ENCODE measurements at regions not wholly inside any gene's neighbourhood (a gene's known extent, or its start where the extent isn't known, plus 50 kb on each side); places are given as distances from the start of the nearest gene placed in this dataset.
"Not testable (repeated sequence)": the region's sequence is repeated elsewhere in the genome, so short reads cannot be mapped to it uniquely, and the experiment has no call there.

GRCh38 chr7:29679963-29680362 lies 116.3 kb downstream of the PRR15 start:
- H3K36me3 ChIP-seq (ENCODE audit: insufficient read depth in 1 of 2, low read depth in 1 of 2); DNase-seq; H3K4me1 ChIP-seq; H3K27ac ChIP-seq; ATAC-seq; H3K27me3 ChIP-seq (ENCODE audit: insufficient read depth in 3 of 3, low read length in 2 of 3); H3K4me3 ChIP-seq; intact Hi-C loops (cut with DNase I); H3K9me3 ChIP-seq: not testable (repeated sequence)
- 84 to 93% (median 92%) methylated on average over 2 of the region's 2 CpGs for WGBS, 3 donors

- H3K4me1 ChIP-seq; H3K27ac ChIP-seq; ATAC-seq; H3K9me3 ChIP-seq; H3K27me3 ChIP-seq (ENCODE audit: insufficient read depth in 3 of 3, low read length in 2 of 3); intact Hi-C loops (cut with DNase I); H3K4me3 ChIP-seq; H3K36me3 ChIP-seq (ENCODE audit: insufficient read depth in 1 of 2, low read depth in 1 of 2); DNase-seq: not testable (repeated sequence)
- 84 to 97% (median 93%) methylated on average over 2 of the region's 2 CpGs for WGBS, 3 donors
These were observed 117.0 kb downstream of the PRR15 start for GRCh38 chr7:29680601-29681000.

- intact Hi-C loops (cut with DNase I); DNase-seq; H3K36me3 ChIP-seq (ENCODE audit: insufficient read depth in 1 of 2, low read depth in 1 of 2); H3K9me3 ChIP-seq; H3K27me3 ChIP-seq (ENCODE audit: insufficient read depth in 3 of 3, low read length in 2 of 3); H3K4me1 ChIP-seq: not testable (repeated sequence)
- WGBS, 3 donors = 1 to 2% (median 1%) methylated on average over 18 to 30 of the region's 34 CpGs
- peak; percentile 55 to 67 (median 62) for ATAC-seq
- peak overlapping the region; percentile 73 for H3K4me3 ChIP-seq
- peak overlapping the region; percentile 93 for H3K27ac ChIP-seq
These were observed 120.6 kb downstream of the PRR15 start for GRCh38 chr7:29684151-29684786.

GRCh38 chr7:29684787-29685650 lies 121.3 kb upstream of the WIPF3 start:
- no peak for TF ChIP-seq CTCF (IDR thresholded peaks at IDR 0.05)
- peak; percentile 85 to 91 for DNase-seq
- H3K36me3 ChIP-seq (ENCODE audit: insufficient read depth in 1 of 2, low read depth in 1 of 2) = no peaks in the 10 kb centered on the region
- intact Hi-C loops (cut with DNase I) = no loop called here
- H3K27me3 ChIP-seq (ENCODE audit: insufficient read depth in 3 of 3, low read length in 2 of 3) = no peaks in the 10 kb centered on the region
- H3K4me1 ChIP-seq = peaks cover 4% of the 10 kb centered on the region
- H3K27ac ChIP-seq = peak overlapping the region; percentile 93
- peak overlapping the region; percentile 73 for H3K4me3 ChIP-seq
- peak; percentile 92 to 95 (median 94) for ATAC-seq
- WGBS, 3 donors = 0 to 1% (median 0%) methylated on average over 48 to 114 of the region's 114 CpGs
- no peaks in the 10 kb centered on the region for H3K9me3 ChIP-seq

- H3K4me1 ChIP-seq; H3K9me3 ChIP-seq; H3K27me3 ChIP-seq (ENCODE audit: insufficient read depth in 3 of 3, low read length in 2 of 3); ATAC-seq; DNase-seq; H3K36me3 ChIP-seq (ENCODE audit: insufficient read depth in 1 of 2, low read depth in 1 of 2); intact Hi-C loops (cut with DNase I): not testable (repeated sequence)
- WGBS, 3 donors = 3 to 7% (median 3%) methylated on average over 14 to 21 of the region's 21 CpGs
- Histone ChIP-seq H3K4me3 (peak overlapping the region; percentile 73), H3K27ac (peak overlapping the region; percentile 93)
These were observed 120.5 kb upstream of the WIPF3 start for GRCh38 chr7:29685651-29686271.

- WGBS, 3 donors = 78 to 92% (median 87%) methylated on average over 4 of the region's 4 CpGs
- H3K27me3 ChIP-seq (ENCODE audit: insufficient read depth in 3 of 3, low read length in 2 of 3); H3K4me3 ChIP-seq; H3K36me3 ChIP-seq (ENCODE audit: insufficient read depth in 1 of 2, low read depth in 1 of 2); H3K27ac ChIP-seq; intact Hi-C loops (cut with DNase I); H3K9me3 ChIP-seq; ATAC-seq; DNase-seq; H3K4me1 ChIP-seq: not testable (repeated sequence)
These were observed 115.8 kb upstream of the WIPF3 start for GRCh38 chr7:29690510-29690909.

- H3K4me3 ChIP-seq; H3K4me1 ChIP-seq; ATAC-seq; H3K27me3 ChIP-seq (ENCODE audit: insufficient read depth in 3 of 3, low read length in 2 of 3); intact Hi-C loops (cut with DNase I); H3K27ac ChIP-seq; H3K36me3 ChIP-seq (ENCODE audit: insufficient read depth in 1 of 2, low read depth in 1 of 2); DNase-seq; H3K9me3 ChIP-seq: not testable (repeated sequence)
- 51 to 55% (median 54%) methylated on average over 5 of the region's 5 CpGs for WGBS, 3 donors
These were observed 109.9 kb upstream of the WIPF3 start for GRCh38 chr7:29696402-29696801.

- 90 to 94% (median 93%) methylated on average over 2 of the region's 2 CpGs for WGBS, 3 donors
These were observed 106.6 kb upstream of the WIPF3 start for GRCh38 chr7:29699723-29700122.

GRCh38 chr7:29701540-29701939 lies 104.8 kb upstream of the WIPF3 start:
- WGBS, 3 donors = 95 to 100% (median 96%) methylated on average over 1 of the region's 1 CpG
- H3K27ac ChIP-seq; intact Hi-C loops (cut with DNase I); H3K4me1 ChIP-seq; H3K4me3 ChIP-seq; DNase-seq; ATAC-seq; H3K27me3 ChIP-seq (ENCODE audit: insufficient read depth in 3 of 3, low read length in 2 of 3); H3K36me3 ChIP-seq (ENCODE audit: insufficient read depth in 1 of 2, low read depth in 1 of 2); H3K9me3 ChIP-seq: not testable (repeated sequence)

More at GRCh38 chr7:29699723-29700122, 106.6 kb upstream of the WIPF3 start:
- H3K36me3 ChIP-seq (ENCODE audit: insufficient read depth in 1 of 2, low read depth in 1 of 2); intact Hi-C loops (cut with DNase I); H3K27ac ChIP-seq; ATAC-seq; H3K4me1 ChIP-seq; H3K4me3 ChIP-seq; H3K27me3 ChIP-seq (ENCODE audit: insufficient read depth in 3 of 3, low read length in 2 of 3); DNase-seq; H3K9me3 ChIP-seq: not testable (repeated sequence)

- intact Hi-C loops (cut with DNase I); DNase-seq; H3K4me1 ChIP-seq; H3K27ac ChIP-seq; H3K36me3 ChIP-seq (ENCODE audit: insufficient read depth in 1 of 2, low read depth in 1 of 2); H3K4me3 ChIP-seq; H3K27me3 ChIP-seq (ENCODE audit: insufficient read depth in 3 of 3, low read length in 2 of 3); ATAC-seq; H3K9me3 ChIP-seq: not testable (repeated sequence)
- 93 to 97% (median 96%) methylated on average over 4 of the region's 4 CpGs for WGBS, 3 donors
These were observed 102.5 kb upstream of the WIPF3 start for GRCh38 chr7:29703830-29704229.

Measured in psoas muscle (tissue), 7 donors.